Umbilical cord (tissue), 1 donor: ENCODE measurements at regions not wholly inside any gene's neighbourhood (a gene's known extent, or its start where the extent isn't known, plus 50 kb on each side); places are given as distances from the start of the nearest gene placed in this dataset.
"Not testable (repeated sequence)": the region's sequence is repeated elsewhere in the genome, so short reads cannot be mapped to it uniquely, and the experiment has no call there.

Experiments
- DNase-seq: peaks from one replicate; pipeline ENCODE4 v3.0.0-alpha.2; 2015; ENCODE audit warnings: low spot score

- no peak for DNase-seq
Measured at GRCh38 chr11:92605667-92606066, 363.8 kb upstream of the MTNR1B start.

DNA sequence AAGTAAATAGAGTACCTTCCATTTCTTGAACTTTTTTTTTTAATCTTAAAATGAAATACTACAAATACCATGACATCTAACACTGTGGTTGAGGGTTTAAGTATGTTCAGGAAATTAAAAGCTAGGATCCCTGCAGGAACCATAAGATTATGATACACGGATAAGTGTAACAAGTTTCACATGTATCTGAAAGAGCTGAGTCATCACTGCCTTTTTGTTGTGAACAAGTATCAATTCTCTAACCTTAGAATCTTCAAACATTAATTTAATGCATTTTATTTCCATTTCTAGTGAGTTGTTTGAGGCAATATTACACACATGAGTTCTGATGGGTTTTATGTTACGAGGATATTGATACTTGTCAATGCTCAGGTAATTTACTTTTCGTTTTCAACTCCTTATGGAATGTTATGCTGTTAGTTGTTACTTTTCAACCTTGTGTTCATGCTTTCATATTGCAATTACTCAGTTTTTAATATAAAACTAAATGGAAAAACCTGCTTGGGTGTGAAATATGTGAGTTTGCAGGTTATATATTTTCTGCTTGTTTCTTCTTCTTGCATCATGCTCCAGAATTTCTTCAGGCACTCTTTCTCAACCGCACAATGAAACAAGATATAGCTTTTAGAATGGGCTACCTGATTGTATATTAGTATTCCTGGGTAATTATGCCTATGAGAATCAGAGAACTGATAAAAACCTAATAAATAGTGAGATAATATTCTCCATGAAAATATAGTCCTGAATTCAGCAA, 361.3 kb upstream of the MTNR1B start:
- DNase-seq: no peak

GRCh38 chr11:92611157-92611556, 358.3 kb upstream of the MTNR1B start:
- DNase-seq: no peak

GRCh38 chr11:92618020-92618419, 351.4 kb upstream of the MTNR1B start:
- not testable (repeated sequence) for DNase-seq

- DNase-seq: no peak
Measured at GRCh38 chr11:92623055-92623454, 346.4 kb upstream of the MTNR1B start.

GRCh38 chr11:92625894-92626293, 343.6 kb upstream of the MTNR1B start:
- peak; percentile 32 for DNase-seq

DNA sequence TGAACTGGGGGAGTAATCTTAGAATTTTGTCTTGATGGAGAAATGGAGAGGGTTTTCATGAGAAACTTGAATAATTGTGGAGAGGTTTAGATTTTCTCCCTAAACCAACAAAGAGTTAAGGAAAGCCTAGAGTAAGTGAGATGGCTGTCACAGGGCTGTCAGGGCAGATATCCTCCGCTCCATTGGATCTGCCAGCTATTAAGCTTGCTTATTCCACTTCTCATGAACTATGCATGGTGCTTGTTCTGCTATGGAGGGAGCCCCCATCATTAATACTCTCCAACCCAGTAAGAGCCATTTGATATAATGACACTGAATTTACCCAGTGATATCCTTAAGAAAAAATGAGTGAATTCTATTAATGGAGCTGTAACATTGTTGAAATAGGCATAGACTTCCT, 342.8 kb upstream of the MTNR1B start:
- DNase-seq: no peak

DNA sequence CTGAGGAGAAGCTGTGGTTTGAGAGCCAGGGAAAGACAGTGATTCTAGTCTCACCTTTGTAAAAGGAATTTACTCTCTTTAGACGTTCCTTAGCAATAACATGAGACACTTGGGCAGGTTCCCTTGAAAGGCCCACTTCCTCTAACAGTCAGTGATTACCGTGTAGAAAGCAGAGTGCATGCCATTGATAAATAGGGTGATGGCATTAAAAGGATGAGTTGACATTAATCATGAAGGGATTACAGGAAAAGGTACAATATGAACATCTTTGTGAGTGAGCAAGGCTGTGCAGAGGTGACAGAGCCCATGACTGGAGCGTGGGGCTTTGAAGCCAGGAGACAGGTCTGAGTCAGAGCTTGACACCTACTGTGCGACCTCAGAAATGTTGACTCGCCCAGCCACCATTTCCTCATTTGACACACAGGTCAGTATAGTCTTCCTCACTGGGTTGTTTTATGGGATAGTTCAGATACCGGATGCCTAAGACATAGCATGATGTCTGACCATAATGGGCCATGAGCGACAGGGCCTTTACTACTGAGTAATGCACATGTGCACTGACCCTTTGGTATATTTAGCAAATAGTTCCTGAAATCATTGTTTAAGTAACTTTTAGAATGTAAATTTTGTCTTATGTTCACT, 341.7 kb upstream of the MTNR1B start:
- DNase-seq: no peak

GRCh38 chr11:92628401-92629292, 340.8 kb upstream of the MTNR1B start:
- no peak for DNase-seq

DNA sequence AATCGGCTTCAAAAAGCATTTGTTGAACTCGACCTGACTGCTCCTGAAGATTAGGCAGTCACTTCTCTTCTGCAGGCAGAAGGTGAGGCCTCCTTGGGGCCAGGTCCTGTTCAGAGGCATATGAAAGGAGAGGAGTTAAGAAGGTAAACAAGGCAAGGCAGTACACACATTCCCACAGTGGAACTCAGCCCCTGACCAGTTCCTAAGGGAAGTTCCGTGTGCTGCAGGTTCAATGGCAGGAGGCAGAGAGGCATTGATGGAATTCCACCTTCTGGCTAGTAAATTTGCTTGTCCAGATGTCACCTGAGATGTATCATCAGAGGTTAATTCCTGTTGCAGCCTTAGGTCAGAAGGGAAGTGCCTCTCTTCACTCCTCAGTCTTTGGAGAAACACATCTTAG, 337.0 kb upstream of the MTNR1B start:
- no peak for DNase-seq

- no peak for DNase-seq
Measured at GRCh38 chr11:92633820-92634219, 335.6 kb upstream of the MTNR1B start.

DNA sequence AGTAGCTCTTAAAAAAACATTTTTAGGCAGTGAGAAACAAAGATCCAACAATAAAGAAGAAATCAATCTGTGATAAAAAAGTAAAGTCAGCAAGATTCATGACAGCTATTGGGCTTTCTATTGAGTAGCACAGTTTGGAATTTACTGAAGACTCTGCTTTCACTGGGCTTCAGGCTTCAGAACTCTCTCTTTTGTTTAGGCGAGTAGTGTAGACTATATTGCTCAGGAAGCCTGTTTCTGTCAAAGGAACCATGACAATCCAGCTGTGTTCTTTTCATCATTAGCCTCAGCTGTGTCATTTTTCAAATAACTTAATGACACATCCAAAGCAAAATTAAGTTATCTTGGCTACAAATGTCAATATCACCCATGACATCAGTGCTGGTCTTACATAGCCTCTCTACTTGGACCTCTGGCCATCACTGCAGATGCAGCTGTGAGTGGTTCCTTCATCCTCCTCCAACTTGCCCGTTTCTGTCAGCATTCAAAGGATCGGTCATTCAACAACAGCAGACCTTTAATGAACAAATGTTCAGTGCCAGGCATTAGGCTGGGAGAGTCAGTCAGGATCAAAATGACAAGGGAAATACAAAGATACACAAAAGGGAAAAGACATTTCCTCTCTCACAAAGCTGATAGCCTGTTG, 332.8 kb upstream of the MTNR1B start:
- DNase-seq: no peak

GRCh38 chr11:92638678-92639077, 330.8 kb upstream of the MTNR1B start:
- no peak for DNase-seq

- peak; percentile 50 for DNase-seq
Measured at GRCh38 chr11:92642177-92642931, 327.1 kb upstream of the MTNR1B start.

DNA sequence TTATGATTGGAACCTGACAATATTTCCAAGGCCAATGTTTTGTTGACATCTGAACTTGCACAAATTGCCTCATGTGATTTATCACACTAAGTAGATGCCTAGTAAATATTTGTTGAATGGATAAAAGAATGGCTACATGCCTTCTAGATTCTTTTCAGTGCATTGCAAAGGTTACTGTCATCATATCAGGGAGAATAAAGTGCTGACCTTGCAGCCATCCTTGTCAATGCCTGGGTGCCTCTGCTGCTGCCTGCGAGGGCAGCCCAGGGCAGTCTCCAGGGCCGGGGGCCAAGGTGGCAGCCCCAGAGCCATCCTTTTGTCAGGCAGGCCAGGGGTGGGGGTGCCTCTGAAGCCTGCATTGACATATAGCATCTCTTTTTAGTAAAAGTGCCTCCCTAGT, 325.6 kb upstream of the MTNR1B start:
- no peak for DNase-seq

DNA sequence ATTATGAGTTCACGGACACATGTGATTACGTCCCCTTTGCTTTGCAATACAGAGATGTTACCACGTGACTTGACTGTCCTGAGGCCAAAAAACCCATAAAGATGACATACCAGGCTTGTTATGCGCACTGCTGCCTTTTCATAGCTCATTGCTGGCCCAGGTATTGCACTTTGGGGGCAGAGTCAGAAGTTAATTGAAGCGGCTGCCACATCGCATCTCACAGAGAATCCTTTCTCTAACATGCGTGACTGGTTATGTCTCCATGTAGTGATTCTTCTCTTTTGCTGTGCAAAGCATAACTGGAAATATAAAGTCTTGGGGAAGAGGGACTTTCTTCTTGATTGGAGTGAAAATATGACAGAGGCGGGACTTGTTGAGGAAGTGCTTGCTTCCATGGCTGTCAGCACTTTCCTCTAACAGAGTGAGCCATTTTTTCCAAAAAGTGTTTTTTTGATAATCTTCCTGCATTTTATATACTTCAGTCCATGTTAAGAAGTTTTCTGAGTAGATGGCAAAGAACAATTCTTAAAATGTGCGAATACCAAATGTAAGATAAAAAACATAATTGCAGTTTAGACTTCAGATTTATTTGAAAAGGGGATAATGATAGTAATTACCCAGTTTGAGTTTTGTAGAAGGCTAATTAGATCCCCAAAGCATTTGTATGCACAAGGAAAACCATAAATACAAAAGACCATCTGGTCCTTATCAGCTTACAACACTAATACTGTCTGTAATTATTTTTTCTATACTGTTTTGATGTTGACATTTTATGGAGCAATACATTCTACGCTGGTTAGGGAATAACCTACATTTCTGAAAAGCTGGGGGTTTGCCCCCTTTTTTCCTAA, 324.6 kb upstream of the MTNR1B start:
- no peak for DNase-seq

DNA sequence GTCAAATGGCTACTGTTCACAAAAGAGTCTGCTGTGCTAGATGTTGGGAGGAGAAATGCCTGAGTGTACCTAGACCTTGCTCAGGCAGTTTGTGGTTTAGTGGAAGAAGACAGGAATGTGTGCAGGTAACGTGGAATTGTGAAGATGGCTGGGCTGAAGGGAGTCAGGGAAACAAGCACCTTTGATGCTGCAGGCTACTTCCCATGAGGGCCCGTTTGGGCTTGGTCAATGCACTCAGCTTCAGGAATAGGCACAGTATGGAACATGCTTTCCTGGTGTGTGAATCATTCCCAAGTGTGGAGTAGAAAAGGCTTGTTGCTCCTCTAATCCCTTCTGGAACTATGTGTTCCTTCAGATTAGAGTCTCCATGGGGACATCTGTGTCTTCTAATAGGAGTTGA, 318.3 kb upstream of the MTNR1B start:
- DNase-seq: no peak

DNA sequence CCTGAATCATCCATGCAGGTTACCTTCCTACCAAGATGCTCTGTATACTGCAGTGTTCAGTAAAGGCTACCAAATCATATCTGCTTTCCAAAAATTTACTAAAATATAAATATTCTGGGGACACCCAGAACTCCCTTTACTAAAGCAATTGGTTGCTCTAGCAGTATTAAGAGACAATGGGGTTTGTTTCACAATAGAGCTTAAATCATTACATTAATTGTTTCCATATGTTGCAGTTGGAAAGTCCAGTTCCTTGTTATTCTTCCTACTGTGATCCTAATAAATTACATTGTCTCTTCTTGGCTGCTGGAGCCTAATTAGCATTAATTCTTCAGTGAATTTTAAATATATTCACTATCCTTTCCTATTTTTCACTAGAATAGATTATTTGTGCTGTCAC, 316.0 kb upstream of the MTNR1B start:
- no peak for DNase-seq

DNA sequence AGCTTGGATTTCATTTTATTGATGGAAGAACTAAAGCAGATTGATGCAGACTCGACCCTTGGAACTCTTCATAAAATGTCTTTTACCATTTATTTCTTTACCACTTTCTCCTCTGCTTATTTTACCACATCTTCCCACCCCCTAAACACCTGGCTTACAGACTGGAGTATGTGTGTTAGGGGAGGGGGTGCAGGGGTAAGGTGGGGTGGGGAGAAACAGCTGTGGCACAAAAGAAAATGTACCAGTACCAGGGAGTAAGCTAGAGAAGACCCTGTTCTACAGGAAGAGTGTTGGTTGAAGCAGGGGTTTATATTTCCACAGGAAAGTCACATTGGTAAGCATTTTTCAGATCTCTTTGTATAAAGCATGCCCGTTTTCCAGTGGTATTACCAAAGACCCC, 312.7 kb upstream of the MTNR1B start:
- DNase-seq: no peak

- no peak for DNase-seq
Measured at GRCh38 chr11:92657226-92657625, 312.2 kb upstream of the MTNR1B start.
